ENCODE measurements at regions not wholly inside any gene's neighbourhood (a gene's known extent, or its start where the extent isn't known, plus 50 kb on each side); places are given as distances from the start of the nearest gene placed in this dataset.
"Not testable (repeated sequence)": the region's sequence is repeated elsewhere in the genome, so short reads cannot be mapped to it uniquely, and the experiment has no call there.

DNA sequence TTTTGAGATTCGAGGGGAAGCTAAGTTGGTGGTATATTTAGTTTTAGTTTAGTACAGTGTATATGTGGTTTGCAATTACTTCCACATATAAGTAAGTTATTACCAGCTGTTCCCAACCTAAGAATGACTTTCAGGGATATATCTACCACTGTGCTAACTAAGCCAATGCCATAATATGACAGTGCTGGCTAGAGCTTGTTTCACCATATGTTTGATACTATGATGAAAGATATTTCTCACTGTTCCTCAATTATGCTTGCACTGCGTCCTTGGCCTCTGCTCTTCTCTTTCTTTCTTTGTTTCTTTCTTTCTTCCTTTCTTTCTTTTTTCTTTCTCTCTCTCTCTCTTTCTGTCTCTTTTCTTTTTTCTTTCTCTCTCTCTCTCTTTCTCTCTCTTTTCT lies 113.8 kb upstream of the SKAP2 start:
- Mint-ChIP-seq H3K36me3 (peaks cover 3% of the 10 kb centered on the region), H3K4me3 (no peak overlapping the region), H3K4me1 (ENCODE audit: low read depth) (no peaks in the 10 kb centered on the region), H3K9me3 (ENCODE audit: low read depth) (no peaks in the 10 kb centered on the region), H3K27ac (no peak overlapping the region), H3K27me3 (peaks cover 11% of the 10 kb centered on the region)

DNA sequence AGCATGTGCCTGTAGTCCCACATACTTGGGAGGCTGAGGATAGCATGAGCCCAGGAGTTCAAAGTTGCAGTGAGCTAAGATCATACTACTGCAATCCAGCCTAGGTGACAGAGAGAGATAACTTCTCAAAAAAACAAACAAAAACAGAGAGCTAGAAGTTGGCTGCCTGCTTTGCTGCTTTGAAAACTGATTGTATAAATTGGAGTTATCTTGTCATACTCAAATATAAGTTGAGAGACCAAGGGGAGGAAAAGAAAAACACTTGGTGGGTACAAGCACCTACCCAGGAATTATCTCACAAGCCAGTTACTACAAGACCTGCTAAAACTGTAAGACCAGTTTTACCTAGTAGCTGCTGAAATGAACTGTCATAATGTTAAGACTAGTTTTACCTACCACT lies 112.5 kb upstream of the SKAP2 start:
- Mint-ChIP-seq H3K27ac (no peak overlapping the region), H3K4me3 (no peak overlapping the region), H3K27me3 (peaks cover 6% of the 10 kb centered on the region), H3K36me3 (no peaks in the 10 kb centered on the region), H3K4me1 (ENCODE audit: low read depth) (no peaks in the 10 kb centered on the region), H3K9me3 (ENCODE audit: low read depth) (peaks cover 12% of the 10 kb centered on the region)

DNA sequence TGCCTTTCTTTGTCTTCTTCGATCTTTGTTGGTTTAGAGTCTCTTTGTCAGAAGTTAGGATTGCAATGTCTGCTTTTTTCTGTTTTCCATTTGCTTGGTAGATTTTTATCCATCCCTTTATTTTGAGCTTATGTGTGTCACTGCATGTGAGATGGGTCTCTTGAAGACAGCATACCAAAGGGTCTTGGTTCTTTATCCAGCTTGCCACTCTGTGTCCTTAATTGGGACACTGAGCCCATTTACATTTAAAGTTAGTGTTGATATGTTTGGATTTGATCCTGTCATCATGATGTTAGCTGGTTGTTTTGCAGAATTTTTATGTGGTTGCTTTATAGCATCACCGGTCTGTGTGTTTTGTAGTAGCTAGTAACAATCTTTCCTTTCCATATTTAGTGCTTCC lies 107.5 kb upstream of the SKAP2 start:
- H3K4me3 Mint-ChIP-seq; H3K27me3 Mint-ChIP-seq; H3K27ac Mint-ChIP-seq; H3K4me1 Mint-ChIP-seq (ENCODE audit: low read depth); H3K36me3 Mint-ChIP-seq: not testable (repeated sequence)
- H3K9me3 Mint-ChIP-seq (ENCODE audit: low read depth): peaks cover 24% of the 10 kb centered on the region

DNA sequence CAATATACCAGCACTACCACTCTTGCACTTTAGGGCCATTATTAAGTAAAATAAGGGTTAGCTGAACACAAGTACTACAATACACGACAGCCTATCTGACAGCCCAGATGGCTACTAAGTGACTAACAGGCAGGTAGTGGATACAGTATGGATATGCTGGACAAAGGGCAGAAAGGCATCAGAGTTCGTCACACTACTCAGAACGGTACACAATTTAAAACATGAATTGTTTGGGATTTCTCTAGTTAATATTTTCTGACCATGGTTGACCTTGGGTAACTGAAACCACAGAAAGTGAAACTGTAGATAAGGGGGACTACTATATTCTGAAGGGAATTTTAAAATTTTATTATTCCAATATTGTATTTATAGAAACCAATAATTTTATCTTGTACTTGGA lies 101.3 kb upstream of the SKAP2 start:
- Mint-ChIP-seq H3K36me3 (no peaks in the 10 kb centered on the region), H3K4me3 (no peak overlapping the region), H3K4me1 (ENCODE audit: low read depth) (no peaks in the 10 kb centered on the region), H3K27me3 (peaks cover 2% of the 10 kb centered on the region), H3K27ac (no peak overlapping the region), H3K9me3 (ENCODE audit: low read depth) (peaks cover 3% of the 10 kb centered on the region)

DNA sequence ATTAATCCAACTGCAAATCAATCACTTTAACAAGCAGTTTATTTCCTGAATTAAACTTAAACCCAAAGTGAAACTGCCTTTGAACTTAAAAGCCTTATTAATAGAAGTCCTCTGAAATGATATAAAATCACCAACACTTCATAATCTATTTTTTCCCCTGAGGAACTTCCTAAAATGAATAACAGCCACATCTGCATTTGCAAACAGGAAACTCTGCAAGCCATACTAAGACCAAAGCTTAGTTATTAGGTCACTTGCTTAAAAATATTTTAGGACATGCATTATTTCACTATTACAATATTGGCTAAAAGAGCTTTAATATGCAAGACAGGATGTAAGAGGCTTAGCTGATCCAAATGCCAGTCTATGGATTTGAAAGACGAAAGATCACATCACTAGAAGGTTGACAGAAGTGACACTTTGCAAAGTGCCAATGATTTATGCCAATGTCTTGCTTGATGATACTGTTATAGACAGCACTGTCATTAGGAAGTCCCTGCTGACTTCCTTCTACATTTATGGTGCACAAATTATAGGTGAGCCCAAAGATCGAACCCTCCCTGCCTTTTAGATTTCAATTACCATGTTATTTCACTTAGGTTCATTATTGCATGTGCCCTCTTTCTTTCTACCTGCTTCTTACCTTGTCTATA lies 99.9 kb upstream of the SKAP2 start:
- no peaks in the 10 kb centered on the region for H3K9me3 Mint-ChIP-seq (ENCODE audit: low read depth)
- no peak overlapping the region for H3K27ac Mint-ChIP-seq
- no peaks in the 10 kb centered on the region for H3K36me3 Mint-ChIP-seq
- H3K4me1 Mint-ChIP-seq (ENCODE audit: low read depth): no peaks in the 10 kb centered on the region
- H3K4me3 Mint-ChIP-seq: no peak overlapping the region
- H3K27me3 Mint-ChIP-seq: no peaks in the 10 kb centered on the region

DNA sequence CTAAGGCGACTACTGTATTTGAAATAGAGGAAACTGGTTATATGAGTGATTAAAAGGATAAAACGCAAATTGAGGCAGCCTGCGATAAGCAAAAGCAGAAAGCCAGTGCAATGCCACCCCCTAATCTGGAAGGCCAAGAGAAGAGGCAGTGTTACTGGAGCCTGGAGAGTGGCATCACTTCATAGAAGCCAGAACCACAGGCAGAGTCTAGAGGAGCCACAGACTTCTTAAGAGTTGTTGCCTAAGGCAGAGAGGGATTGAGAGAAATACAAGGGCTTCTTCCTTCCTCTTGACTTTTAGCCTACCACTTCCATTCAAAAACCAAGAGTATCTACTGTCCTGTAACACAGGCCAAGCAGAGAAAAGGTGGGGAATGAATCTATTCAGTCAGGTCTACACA lies 94.9 kb upstream of the SKAP2 start:
- H3K9me3 Mint-ChIP-seq (ENCODE audit: low read depth): no peaks in the 10 kb centered on the region
- no peaks in the 10 kb centered on the region for H3K36me3 Mint-ChIP-seq
- H3K27me3 Mint-ChIP-seq: peaks cover 3% of the 10 kb centered on the region
- no peaks in the 10 kb centered on the region for H3K4me1 Mint-ChIP-seq (ENCODE audit: low read depth)
- H3K27ac Mint-ChIP-seq: no peak overlapping the region
- no peak overlapping the region for H3K4me3 Mint-ChIP-seq

DNA sequence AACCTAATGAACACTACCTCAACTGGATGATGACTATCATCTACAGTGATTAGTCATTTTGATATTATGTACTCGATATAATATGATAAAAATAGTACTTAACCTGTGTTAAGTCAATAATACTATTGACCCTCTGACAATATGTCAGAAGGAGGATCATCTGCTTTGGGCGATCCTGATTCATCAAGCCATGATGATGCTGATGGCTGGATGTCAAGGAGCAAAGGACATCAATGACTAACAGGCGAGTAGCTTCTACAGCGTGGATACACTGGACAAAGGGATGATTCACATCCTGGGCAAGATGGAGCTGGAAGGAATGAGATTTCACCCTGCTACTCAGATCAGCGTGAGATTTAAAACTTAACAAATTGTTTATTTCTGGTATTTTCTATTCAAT lies 94.4 kb upstream of the SKAP2 start:
- H3K27ac Mint-ChIP-seq: no peak overlapping the region
- H3K27me3 Mint-ChIP-seq: peaks cover 5% of the 10 kb centered on the region
- H3K4me3 Mint-ChIP-seq: no peak overlapping the region
- H3K4me1 Mint-ChIP-seq (ENCODE audit: low read depth): no peaks in the 10 kb centered on the region
- H3K36me3 Mint-ChIP-seq: no peaks in the 10 kb centered on the region
- H3K9me3 Mint-ChIP-seq (ENCODE audit: low read depth): no peaks in the 10 kb centered on the region

DNA sequence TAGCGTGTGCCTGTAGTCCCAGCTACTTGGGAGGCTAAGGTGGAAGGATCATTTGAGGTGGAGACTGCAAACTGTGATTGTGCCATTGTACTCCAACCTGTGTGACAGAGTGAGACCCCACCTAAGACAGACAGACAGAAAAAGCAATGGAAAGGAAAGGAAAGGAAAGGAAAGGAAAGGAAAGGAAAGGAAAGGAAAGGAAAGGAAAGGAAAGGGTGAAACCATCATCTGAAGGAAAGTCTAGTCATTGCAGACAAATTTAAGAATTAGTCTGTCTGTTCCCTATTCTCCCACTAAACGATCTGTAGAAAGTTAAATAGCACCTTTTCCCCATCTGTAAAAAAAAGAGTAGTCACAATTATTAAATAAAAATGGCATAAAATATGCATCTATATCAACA lies 91.1 kb upstream of the SKAP2 start:
- Mint-ChIP-seq H3K4me1 (ENCODE audit: low read depth) (no peaks in the 10 kb centered on the region), H3K27ac (no peak overlapping the region), H3K9me3 (ENCODE audit: low read depth) (no peaks in the 10 kb centered on the region), H3K36me3 (no peaks in the 10 kb centered on the region), H3K4me3 (no peak overlapping the region), H3K27me3 (peaks cover 16% of the 10 kb centered on the region)

DNA sequence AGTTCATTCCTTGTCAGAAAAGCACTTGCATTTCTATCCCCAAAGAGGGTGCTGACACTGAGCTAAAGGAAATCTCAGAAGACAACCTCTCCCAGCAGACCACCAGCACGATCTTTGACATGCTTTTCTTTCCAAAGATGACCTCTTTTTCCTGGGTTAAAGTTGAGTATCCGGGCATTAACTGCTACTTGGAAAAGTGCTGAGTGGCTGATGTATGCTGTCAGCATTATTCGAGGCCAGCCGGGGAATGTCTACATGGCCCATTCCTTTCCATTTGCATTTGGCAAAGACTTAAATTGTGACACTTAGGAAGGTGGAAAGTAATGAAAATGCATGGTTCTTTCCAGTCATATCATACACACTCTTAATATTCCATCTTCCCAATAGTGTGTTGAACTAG lies 90.6 kb upstream of the SKAP2 start:
- Mint-ChIP-seq H3K4me3 (no peak overlapping the region), H3K9me3 (ENCODE audit: low read depth) (no peaks in the 10 kb centered on the region), H3K36me3 (no peaks in the 10 kb centered on the region), H3K4me1 (ENCODE audit: low read depth) (no peaks in the 10 kb centered on the region), H3K27ac (no peak overlapping the region), H3K27me3 (peaks cover 16% of the 10 kb centered on the region)

DNA sequence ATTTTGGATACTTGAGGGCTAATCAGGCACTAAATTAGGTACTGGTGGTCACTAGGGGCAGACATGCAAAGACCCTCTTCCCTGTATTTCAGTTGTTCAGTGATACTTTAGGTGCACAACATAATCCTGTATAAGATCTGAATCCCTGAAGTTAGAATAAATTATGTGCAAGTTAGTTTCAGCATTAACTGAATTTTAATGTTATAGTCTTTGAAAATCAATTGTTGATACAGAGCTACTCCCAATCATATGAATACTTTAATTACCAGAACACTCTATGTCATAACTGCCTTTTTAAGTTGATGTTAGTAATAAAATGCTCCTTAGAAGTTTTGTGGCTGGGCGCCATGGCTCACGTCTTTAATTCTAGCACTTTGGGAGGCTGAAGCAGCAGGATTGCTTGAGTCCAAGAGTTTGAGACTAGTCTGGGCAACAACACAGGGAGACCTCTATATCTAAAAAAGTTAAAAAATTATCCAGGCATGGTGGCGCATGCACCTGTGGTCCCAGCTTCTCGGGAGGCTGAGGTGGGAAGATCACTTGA lies 87.1 kb upstream of the SKAP2 start:
- Mint-ChIP-seq H3K4me3 (no peak overlapping the region), H3K4me1 (ENCODE audit: low read depth) (no peaks in the 10 kb centered on the region), H3K27ac (no peak overlapping the region), H3K27me3 (peaks cover 19% of the 10 kb centered on the region), H3K9me3 (ENCODE audit: low read depth) (no peaks in the 10 kb centered on the region), H3K36me3 (no peaks in the 10 kb centered on the region)

DNA sequence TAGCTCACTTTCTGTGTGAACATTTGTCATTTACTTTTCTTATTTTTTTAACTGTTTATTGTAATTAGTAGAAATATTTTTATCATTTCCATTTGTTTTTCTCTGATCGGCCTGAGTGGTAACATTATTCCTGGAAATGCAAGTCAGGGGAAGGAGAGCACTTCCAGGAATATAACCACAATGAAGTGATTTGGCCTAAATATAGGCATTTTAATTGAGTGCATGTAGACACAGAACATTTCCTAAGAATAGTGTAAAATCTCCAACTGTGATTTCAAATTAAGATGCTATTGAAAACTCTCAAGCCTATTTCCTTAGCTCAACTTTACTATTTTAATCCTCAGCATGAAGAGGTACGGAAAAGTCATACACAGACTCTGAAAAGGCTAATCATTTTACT lies 86.5 kb upstream of the SKAP2 start:
- peaks cover 19% of the 10 kb centered on the region for H3K27me3 Mint-ChIP-seq
- no peaks in the 10 kb centered on the region for H3K36me3 Mint-ChIP-seq
- no peaks in the 10 kb centered on the region for H3K4me1 Mint-ChIP-seq (ENCODE audit: low read depth)
- no peak overlapping the region for H3K27ac Mint-ChIP-seq
- no peak overlapping the region for H3K4me3 Mint-ChIP-seq
- H3K9me3 Mint-ChIP-seq (ENCODE audit: low read depth): no peaks in the 10 kb centered on the region

DNA sequence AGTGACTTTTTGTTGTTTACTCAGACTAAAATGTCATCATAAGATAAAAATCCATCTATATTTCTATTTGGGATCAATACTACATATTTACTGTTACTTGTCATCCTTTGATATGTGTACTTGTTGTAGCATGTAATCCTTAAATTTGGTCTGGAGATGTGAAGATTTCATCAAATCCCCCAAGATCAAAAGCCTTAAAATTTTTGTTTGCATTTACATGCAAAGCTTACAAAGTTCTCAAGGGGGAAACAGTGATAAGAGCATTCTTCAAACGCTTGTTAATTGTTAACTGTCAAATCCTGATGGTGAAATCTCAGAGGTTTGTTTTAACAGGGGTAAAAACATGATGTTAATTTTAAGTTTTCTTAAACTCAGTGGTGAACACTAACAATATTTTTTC lies 84.9 kb upstream of the SKAP2 start:
- Mint-ChIP-seq H3K27me3 (peaks cover 19% of the 10 kb centered on the region), H3K4me1 (ENCODE audit: low read depth) (no peaks in the 10 kb centered on the region), H3K9me3 (ENCODE audit: low read depth) (no peaks in the 10 kb centered on the region), H3K4me3 (no peak overlapping the region), H3K36me3 (no peaks in the 10 kb centered on the region), H3K27ac (no peak overlapping the region)

DNA sequence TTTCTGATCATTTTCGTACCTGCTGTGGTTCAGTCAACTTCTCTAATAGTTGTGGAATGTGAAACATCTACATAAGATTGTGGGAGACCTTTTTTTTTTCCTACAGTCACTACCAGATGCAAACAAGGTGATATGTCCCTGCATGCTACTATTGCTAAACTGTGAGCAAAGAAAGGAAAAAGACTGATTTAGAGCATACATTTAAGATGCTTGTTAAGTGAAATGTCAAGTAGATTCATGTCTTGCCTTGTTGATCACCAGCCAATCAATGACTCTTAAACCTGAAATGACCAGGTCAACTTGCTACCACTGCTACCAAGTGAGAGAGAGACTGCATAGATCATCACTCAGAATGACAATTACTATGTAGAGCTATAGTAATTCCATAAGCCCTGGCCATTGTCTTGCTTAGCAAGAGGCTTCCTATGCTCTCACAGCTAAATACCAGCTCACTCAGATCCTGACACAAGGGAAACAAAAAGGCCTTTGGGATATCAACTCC lies 84.3 kb upstream of the SKAP2 start:
- no peaks in the 10 kb centered on the region for H3K36me3 Mint-ChIP-seq
- no peaks in the 10 kb centered on the region for H3K9me3 Mint-ChIP-seq (ENCODE audit: low read depth)
- H3K27ac Mint-ChIP-seq: no peak overlapping the region
- H3K27me3 Mint-ChIP-seq: peaks cover 18% of the 10 kb centered on the region
- no peaks in the 10 kb centered on the region for H3K4me1 Mint-ChIP-seq (ENCODE audit: low read depth)
- no peak overlapping the region for H3K4me3 Mint-ChIP-seq

DNA sequence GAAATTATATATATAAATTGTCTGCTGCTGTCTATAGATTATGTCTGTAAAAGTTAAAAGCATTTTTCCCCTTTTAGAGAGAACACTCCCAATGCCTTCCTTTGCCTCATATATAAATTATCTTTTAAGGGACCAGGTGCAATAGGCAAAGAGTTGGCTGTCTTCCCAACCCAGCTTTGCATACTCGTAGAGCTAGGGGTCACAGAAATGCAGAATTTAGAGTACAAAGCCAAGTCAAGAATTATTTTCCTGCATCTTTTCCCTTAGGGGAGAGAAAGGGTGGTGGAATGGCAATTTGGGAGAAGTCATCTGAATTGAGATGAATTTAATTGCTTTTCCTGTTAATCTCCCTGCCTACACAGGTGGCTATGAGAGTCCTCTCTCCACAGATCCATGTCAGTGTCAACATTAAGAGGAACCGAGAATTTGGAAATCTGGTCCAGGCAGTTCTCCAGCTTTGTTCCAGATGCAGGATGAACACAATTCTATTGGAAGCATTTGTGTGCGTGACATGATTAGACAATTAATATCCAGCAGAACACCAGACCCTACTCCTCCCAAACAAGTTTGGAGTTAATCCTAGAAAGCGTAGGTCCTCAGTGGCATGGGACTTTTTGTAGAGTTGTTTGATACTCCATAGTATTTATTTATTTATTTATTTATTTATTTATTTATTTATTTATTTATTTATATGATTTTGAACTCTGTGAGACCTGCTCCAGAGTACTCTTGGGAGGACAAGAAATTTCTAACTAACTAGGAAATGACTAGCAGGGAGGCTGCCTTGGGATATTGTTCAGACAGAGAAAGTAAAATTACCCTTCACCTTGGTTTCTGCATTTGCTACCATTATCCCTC lies 80.3 kb upstream of the SKAP2 start:
- H3K4me3 Mint-ChIP-seq: no peak overlapping the region
- no peaks in the 10 kb centered on the region for H3K4me1 Mint-ChIP-seq (ENCODE audit: low read depth)
- H3K27ac Mint-ChIP-seq: no peak overlapping the region
- peaks cover 8% of the 10 kb centered on the region for H3K27me3 Mint-ChIP-seq
- no peaks in the 10 kb centered on the region for H3K9me3 Mint-ChIP-seq (ENCODE audit: low read depth)
- H3K36me3 Mint-ChIP-seq: no peaks in the 10 kb centered on the region

DNA sequence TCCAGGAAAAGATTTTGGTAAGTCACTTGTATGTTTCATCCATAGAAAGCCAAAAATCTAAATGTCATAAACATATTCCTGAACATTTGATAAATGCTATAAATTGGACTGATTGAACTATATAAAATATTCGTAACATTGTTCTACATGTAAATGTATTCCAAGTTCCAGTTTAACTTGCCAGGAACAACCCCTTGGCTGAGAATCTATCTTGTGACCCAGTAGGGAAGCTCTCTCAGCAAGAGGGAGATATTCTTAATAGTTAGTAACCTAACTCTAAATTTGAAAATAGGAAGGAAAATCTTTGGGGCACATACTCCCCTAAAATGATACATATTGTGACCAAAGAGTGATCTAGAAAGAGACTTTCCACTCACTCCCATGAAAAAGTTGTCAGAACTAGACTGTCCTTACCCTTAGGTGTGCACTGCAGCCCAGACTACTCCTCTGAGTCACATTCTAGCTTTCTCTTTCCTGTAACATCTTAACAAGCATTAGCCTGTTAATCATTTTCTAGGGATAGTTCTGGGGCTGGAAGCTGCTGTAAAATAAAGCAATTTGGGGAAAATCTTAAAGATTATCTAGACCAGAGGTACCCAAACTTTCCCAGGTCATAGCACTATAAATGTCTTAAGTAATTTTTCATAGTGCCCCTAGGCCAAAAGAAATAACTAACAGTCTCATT lies 73.7 kb upstream of the SKAP2 start:
- Mint-ChIP-seq H3K27me3 (peaks cover 4% of the 10 kb centered on the region), H3K9me3 (ENCODE audit: low read depth) (no peaks in the 10 kb centered on the region), H3K27ac (no peak overlapping the region), H3K4me3 (no peak overlapping the region), H3K36me3 (no peaks in the 10 kb centered on the region), H3K4me1 (ENCODE audit: low read depth) (no peaks in the 10 kb centered on the region)
